NCI-H1092 treated with DMSO at 0.1 percent for 48 hours (cell line): ENCODE measurements at regions not wholly inside any gene's neighbourhood (a gene's known extent, or its start where the extent isn't known, plus 50 kb on each side); places are given as distances from the start of the nearest gene placed in this dataset.
A peak's percentile ranks its signal among the peaks of the same experiment; 100 is the strongest.
"Not testable (repeated sequence)": the region's sequence is repeated elsewhere in the genome, so short reads cannot be mapped to it uniquely, and the experiment has no call there.

Experiments
- DNase-seq: peaks from one replicate; lab custom pipeline; 2025; lab: John Stamatoyannopoulos, UW

DNA sequence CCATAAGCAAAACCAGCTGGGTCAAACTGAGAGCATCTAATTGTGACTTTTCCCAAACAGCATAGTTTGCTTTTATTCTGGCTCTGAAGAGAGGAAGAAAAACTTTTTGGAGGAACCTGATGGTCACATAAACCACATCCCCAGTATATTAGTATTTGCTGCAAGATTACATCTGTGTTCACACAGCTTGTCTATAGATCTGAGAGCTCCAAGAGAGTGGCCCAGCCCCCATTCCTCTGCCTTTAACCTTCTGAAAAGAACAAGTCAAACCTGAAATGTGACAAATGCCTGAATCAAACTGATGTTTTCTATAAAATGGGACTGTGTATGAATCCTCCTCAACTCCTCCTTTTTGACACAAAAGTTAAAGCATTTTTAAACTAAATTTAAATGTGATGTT, 435.2 kb downstream of the ZNF479 start:
- not testable (repeated sequence) for DNase-seq

- no peak for DNase-seq
These were observed 445.9 kb downstream of the ZNF479 start for GRCh38 chr7:56686276-56686859.

- DNase-seq: no peak
These were observed 493.0 kb downstream of the ZNF479 start for GRCh38 chr7:56639173-56639746.

GRCh38 chr7:56609852-56610355, 493.7 kb upstream of the NUPR2 start:
- no peak for DNase-seq

GRCh38 chr7:56605146-56605545, 488.9 kb upstream of the NUPR2 start:
- no peak for DNase-seq

DNA sequence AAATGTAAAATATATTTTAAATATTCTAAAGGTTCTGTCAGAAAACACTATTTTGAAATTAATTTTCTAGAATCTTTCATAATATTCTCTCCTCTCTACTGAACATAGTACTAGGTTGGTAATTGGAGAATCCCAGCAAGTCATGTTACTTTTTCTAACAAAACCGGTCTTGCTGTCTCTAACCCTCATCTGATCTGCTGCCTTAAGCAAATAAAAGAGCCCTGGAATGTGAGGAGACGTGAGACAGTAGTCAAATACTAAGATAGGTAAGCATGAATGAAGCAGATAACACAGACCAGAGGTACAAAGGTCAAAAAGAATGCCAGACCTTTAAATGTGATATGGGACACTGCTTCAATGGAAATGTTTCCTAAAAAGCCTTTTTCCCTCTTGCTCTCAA, 462.4 kb upstream of the NUPR2 start:
- no peak for DNase-seq

DNA sequence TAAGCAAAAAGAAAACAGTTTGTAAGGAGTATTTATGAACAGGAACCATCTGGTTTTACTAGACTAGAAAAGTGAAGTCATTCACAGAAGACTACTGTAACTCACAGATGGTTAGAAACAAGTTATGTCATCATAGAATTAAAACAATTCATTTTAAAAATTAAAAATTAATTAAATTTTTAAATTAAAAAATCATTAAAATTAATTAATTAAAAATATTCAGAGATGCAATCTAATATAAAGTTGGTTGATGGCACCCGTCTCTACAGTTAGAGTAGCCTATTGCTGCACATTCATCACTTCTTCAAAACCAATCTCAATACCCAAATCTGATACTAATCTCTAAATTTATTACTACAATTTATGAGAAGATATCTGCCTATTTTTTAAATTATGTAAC, 454.8 kb upstream of the NUPR2 start:
- DNase-seq: no peak

- no peak for DNase-seq
These were observed 422.6 kb upstream of the NUPR2 start for GRCh38 chr7:56538541-56539429.

DNA sequence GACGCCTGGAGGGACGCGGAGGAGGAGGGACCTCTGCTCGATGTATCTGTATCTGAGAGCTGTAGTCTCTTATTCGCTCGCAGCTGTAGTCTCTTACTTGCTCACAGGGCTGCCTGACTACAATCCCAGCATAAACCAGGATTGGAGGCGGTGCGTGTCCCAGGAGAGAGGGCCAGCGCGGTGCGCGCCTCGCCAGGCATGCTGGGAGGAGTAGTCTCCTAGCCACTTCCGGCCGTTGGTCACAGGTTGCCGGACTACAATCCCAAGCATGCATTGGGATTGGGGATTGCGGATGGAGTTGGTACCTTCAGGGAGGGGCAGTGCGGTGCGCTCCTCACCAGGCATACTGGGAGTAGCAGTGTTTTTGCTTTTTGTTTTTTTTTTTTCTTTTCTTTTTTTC, 421.7 kb upstream of the NUPR2 start:
- peak; percentile 6 for DNase-seq

- no peak for DNase-seq
These were observed 421.3 kb upstream of the NUPR2 start for GRCh38 chr7:56537477-56537876.

DNA sequence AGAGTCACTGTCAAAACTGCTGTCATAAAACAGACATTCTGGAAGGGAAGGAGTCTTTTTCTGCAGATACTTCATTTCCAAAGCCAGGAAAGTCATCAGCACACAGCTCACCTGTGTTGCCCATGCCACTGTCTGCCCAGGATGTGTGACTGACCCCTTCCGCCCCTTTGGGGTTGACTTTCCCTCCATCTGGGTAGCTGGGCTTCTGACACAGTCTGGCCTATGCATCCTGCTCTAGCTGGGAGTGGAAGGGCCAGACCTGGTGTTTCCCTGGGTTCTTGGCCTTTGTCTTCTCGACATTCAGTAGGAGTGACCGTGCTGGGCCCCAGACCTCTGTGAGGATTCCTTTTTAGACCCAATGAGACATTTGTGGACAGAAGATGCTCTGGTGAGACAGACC, 378.9 kb upstream of the NUPR2 start:
- DNase-seq: no peak

DNA sequence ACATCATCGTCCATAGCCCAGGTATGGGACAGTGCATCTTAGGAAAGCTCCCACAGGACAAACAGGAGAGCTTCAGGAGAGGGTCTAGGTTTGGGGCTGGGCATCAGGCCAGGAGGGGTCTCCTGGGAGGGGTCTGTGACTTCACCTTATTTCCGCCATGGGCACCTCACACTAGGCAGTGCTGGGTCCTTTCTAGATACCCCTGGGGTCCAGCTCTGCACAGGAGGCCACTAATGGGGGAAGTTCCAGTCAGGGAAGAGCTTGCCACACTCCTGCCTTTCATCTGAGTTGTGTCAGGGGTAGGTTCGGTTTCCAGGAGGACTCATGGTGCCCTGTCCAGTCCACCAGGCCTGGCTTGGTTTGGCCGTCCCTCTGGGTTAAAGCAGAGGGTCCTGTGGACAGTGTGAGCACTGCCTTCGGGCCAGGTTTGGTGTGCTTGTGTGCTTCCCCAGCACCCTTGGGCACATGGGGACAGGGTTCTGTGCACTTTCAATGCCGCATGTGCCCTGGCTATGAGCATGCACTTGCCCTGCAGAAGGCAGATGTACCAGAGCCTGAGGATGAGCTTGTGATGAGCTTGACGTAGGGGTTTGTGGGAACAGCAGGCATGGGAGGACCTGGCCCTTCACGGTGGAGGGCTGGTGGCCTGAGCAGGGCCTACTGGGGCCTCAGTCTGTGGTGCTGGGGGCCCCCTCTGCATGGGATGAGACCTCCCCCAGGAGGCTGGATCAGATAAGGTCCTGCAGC, 377.7 kb upstream of the NUPR2 start:
- no peak for DNase-seq

DNA sequence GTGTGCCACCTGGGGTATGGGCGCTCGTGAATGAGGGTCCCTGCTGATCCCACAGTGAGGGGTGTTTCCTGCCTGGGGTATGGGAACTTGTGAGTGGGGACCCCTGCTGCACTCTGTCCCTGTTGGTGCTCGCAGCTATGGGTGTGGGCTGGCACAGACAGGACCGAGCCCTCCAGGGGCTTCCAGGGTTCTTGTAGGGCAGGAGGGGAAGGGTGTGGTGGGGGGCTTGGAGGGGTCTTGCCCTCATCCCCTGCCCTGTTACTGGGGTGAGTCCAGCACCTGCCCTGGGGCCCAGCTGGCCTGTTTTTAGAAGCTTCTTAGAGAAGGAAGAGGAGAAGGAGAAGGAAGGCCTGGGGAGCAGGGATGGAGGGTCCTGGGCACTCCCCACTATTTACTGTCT, 377.0 kb upstream of the NUPR2 start:
- no peak for DNase-seq

DNA sequence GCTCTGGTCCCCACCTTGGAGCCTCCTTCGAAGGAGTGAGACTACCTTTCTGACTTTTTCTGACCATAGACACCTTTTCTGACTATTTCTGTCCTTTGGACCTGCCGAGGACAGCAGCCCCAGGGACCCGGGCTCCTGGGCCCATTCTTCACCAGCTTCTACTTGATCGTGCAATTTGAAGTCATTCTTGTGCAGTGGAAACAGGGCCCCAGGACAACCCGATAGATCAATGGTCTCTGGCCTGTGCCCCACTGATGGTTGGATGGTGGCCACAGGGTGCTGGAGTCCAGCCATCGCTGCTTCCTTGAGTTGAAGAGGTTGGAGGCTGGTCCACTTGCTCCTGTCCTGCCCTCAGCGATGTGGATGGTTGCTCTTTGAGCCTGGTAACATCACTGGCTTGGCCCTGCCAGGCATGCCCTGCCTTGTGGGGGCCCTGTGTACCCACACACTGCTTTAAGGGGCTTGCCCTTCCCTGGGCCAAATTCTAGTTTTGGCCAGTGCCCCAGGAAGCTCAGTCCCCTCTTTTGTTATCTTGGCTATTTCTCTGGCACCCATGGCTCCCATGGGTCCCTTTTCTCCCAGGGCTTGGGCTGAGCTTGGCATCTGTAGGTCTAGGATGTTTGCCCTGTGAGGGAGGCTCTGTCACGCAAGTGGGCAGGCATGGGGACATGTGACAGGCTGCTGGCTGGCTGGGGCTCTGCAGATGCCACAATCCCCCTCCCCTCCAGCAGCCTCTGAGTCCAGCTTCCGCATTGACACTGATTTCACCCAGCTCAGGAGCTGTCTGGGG, 375.6 kb upstream of the NUPR2 start:
- DNase-seq: no peak

DNA sequence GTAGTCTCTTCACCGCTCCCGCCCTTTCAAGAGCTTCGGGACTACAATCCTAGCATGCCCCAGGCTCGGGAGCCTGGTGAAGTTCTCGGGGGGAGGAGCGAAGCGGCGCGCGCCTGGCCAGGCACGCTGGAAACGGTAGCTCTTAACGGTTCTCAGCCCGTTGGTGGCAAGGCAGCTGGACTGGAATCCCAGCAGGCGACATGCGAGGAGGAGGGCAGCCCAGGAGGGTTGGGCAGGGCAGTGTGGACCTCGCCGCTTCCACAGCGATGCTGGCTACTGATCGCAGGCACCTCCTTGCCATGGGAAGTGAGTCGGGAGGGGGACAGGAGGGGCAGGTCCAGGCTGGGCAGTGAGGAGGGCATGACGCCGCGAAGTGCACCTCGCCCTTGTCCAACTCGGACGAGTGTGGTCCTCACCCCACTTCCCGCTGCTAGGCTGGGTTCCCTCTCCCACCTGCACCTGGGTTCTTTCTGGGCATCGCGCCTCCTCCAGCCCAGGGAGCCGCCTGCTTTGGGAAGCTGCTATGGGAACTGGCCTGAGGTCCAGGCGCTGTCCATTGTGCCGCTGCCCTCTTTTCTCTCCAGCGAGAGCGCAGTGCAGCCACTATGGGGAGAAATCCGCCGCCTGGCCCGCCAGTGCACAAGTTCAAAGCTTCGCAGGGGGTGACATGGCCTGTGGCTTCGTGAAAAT, 367.8 kb upstream of the NUPR2 start:
- DNase-seq: no peak

GRCh38 chr7:56483153-56483552, 366.9 kb upstream of the NUPR2 start:
- no peak for DNase-seq

DNA sequence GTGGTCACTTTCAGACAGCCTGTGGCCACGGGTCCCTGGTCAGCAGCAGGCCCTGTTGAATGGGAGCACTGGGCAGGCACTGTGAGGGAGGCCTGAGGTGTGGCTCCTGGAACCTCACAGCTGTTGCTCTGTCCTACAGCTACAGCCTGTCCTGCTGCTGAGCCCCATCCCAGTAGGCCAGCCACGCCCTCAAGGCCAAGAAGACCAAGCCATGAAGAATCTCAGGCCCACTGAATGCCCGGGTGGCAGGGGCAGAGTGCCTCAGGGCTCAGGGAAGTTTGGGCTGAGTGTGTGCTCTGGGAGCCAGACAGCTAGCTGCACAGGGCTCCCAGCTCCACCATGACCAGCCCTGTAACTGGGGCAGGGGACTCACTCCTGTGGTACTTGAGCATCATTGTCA, 363.5 kb upstream of the NUPR2 start:
- DNase-seq: no peak

DNA sequence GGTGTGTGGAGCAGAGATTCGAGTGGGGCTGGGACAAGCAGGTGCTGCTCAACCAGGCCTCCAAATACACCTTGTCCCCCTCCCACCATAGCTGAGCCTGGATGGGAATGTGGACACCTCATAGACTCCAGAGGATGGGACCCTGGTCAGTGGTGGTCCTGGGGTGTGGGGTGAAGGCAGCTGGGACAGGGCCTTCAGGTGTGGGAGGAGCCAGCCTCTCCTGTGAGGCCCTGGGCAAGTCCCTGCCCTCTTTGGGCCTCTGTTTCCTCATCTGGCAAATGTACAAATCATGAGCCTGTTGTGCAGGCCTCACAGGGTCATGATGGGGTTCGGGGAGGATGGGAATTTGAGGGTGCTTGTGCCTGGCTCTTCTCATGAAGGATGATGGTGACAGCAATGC, 362.9 kb upstream of the NUPR2 start:
- DNase-seq: no peak

GRCh38 chr7:56474271-56474670, 358.1 kb upstream of the NUPR2 start:
- no peak for DNase-seq

GRCh38 chr7:56471811-56472210, 355.6 kb upstream of the NUPR2 start:
- DNase-seq: no peak
